ENCODE measurements at regions not wholly inside any gene's neighbourhood (a gene's known extent, or its start where the extent isn't known, plus 50 kb on each side); places are given as distances from the start of the nearest gene placed in this dataset.
"Not testable (repeated sequence)": the region's sequence is repeated elsewhere in the genome, so short reads cannot be mapped to it uniquely, and the experiment has no call there.

GRCh38 chr2:111250448-111251030 lies 129.8 kb downstream of the BCL2L11 start:
- DNase-seq (ENCODE audit: low spot score): no peak

- DNase-seq (ENCODE audit: low spot score): no peak
Measured at GRCh38 chr2:111251711-111252110, 131.0 kb downstream of the BCL2L11 start.

GRCh38 chr2:111252436-111252835 lies 131.7 kb downstream of the BCL2L11 start:
- no peak for DNase-seq (ENCODE audit: low spot score)

DNA sequence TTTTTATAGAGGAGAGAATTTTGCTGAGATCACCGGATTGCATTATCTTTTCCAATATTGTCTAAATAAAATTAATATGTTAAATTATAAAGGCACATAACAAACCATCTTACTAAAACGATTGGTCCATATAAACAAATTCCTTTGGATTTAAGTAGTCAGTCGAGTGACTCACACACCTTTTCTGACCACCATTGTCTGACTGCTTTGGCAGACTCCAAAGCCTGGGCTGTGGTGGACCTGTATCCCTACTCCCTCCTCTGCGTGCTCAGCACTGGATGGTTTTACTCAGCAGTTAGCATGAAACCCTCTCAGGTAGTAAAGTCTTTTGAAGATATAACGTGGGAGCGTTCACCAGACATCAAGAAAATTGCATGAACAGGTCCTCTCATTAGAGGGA lies 134.2 kb downstream of the BCL2L11 start:
- DNase-seq (ENCODE audit: low spot score): not testable (repeated sequence)

GRCh38 chr2:111256628-111257027 lies 135.9 kb downstream of the BCL2L11 start:
- DNase-seq (ENCODE audit: low spot score): not testable (repeated sequence)

DNA sequence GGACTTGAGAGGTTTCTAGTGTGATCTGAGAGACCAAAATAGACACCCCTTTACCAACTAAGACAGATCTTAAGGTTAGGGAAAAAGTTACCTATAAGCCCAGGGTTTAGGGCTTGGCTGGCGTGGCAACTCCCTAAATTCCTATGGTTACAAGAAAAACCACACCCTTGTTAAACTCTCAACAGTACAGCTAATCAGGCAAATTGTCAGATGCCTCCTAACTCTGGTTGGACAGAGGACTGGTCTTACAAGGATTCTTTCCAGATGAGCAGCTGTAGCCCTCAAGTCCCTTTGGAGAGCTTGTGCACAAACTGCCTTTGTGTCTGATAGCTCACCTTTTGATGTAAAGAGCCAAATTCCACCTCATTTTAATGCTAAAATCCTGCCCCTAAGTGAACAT lies 136.9 kb downstream of the BCL2L11 start:
- DNase-seq (ENCODE audit: low spot score): not testable (repeated sequence)

DNA sequence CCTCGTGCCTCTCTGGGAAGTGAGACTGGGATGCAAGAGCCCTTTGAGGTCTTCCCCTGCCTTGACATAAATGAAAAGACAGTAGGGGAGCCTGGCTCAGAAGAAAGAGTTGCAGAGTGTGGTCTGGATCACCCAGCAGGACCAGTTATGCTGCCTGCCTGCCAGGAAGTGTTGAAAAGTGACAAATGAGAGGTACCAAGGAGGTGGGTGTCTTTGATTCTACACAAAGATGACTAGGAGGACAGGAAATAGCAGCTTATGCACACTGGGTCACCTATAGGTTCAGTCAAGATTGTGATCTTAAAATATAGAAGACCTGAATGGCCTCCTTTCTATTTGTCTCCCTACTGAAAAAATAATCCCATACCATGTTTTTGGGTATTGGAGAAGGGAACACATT lies 137.6 kb downstream of the BCL2L11 start:
- not testable (repeated sequence) for DNase-seq (ENCODE audit: low spot score)

DNA sequence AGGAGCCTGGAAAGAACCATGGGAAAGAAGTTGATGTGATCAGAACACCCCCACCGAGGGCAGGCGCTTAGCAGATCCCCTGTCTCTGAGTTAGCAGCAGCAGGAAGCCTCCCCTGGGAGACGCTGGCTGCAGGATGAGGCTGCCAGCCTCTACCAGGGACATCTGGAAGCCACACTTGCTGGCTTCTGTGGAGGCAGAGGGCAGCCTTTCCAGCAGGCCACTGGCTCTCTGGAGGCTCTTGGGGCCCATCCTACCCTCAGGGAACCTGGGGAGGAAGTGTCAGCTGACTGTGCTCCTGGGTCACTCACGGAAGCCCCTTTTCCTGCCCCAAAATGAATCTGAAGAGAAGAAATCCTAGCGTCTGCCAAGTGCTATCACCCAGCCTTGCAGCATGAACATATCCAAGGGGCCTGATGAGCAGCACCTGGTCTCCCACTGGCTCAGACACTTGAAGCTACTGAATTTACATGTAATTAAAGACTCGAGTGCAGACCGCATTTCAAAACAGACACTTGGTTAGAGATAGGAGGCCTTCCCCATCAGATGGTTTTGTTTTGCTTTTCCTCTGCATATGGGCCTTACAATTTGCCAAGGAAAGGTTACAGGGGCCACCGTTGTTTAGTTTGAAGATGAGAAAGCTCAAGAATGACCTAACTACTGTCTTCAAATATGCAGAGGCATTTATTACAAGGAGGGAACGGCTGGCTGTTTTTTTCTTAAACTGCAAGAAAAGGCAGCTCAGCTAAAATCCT lies 142.1 kb downstream of the BCL2L11 start:
- DNase-seq (ENCODE audit: low spot score): not testable (repeated sequence)

DNA sequence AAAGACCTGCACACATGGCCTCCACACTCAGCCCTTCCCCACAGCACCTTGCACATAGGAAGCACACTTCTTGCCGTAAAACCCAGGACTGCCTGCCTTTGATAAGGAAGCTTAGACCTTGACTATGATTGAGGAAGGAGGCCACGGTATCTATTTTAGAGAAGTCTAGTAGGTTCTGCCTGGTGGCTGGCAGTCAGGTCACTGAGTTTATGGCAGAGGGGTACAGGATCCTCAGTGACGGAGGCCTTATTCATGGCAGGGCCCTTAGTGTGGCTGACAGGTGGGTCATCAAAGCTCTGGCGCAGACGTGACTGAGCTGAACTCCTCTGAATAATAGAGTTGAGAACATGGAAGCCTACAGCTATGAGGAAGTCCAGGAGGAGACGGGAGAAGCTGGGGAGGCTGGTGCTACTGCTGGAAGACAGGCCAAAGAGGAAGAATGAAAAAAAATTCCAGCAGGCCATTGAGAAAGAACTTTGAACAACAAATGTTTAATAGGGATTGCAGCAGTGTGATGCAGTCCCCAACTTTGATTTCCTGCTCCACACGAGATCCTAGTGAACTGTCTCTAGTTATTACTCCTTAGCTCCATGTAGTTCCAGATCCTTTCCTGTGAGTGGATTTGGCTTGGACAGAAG lies 142.8 kb downstream of the BCL2L11 start:
- DNase-seq (ENCODE audit: low spot score): not testable (repeated sequence)

GRCh38 chr2:111264956-111265355 lies 144.2 kb downstream of the BCL2L11 start:
- not testable (repeated sequence) for DNase-seq (ENCODE audit: low spot score)

- not testable (repeated sequence) for DNase-seq (ENCODE audit: low spot score)
Measured at GRCh38 chr2:111266556-111266955, 145.8 kb downstream of the BCL2L11 start.

- DNase-seq (ENCODE audit: low spot score): not testable (repeated sequence)
Measured at GRCh38 chr2:111267038-111267437, 146.3 kb downstream of the BCL2L11 start.

DNA sequence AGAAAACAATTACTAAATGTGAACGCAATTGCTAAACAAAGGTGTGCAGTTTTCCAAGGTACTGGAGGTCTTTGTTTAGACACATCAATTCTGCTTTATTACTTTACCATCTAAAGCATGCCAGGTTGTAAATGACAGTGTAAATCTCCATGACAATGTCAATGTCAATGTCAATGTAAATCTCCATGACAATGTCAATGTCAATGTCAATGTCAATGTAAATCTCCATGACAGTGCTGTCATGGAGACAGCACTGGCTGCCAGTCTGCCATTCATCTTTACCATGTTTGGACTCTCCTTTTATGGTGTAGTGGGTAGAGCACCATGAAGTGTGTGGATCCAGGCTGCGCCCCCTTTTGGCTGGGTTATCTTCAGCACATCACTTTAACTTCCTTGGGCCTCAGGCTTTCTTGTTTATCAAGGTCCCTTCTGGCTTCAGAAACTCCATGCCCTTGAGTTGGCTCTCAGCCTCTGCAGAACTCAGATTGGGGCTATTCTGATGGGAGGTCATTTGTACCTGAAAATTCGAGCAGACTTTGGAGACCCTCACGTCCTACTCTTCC lies 149.1 kb downstream of the BCL2L11 start:
- DNase-seq (ENCODE audit: low spot score): not testable (repeated sequence)

DNA sequence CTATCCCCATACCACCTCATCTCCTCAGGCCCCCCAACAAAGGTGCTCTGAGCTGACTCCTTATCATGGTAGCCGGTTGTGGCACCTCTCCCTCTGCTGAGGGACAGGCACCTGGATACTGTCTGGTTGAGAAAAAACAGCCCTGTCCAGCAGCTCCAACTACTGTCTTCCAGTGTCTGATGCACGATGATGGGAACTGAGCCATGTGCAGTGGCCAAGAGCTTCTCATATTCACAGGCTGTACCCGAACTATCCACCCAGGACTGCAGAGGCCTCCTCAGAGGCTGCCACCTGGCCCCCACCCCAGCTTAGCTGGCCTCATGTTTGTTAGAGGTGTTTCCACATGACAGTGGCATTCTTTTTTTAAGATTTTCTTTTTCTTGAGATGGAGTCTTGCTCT lies 149.9 kb downstream of the BCL2L11 start:
- not testable (repeated sequence) for DNase-seq (ENCODE audit: low spot score)

DNA sequence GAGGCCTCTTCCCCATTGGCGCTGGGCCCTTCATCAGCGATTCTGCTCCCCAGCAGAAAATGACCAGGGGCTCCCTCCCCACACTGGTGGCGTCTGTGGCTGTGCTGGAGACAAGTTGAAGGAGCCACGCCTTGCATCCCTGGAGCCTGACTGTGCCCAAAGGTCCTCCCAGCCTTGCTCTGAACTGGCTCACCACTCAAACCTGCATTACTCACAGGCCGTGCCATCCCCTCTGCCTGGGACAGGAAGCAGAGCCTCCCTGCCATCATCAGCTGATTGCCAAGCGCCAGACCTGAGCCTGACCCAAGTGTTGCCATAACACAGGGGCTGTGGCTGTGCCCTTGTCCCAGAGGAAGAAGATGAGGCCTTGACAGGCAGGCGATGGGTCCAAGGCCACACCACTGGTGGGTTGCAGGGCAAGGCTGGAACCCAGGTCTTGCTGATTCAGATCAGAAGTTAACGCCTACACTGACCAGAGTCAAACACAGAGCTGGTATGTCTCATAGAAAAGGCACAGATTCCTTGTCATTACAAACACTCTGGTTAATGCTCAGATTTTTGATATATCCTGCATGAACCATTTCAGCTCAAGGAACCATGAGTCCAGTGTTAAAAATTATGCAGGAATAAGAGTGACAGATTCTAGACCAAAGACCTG lies 151.1 kb downstream of the BCL2L11 start:
- not testable (repeated sequence) for DNase-seq (ENCODE audit: low spot score)

DNA sequence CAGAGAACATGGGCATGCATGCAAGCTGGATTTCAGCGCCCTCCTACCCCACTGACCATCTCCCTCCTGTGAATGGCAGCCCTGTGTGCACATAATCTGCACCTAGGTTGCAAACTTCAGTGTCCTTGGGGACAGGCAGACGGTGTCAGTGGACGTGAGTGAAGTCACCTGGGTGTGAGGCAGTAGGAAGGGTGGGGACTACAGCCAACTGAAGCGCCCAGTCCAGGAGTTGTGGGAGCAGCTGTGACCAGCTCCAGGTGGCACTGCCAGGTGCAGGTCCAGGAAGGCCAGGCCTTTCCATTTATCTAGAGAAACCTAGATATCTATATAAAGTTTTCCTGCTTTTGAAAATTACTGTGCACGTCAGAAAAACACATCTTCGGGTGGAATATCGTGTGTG lies 152.3 kb downstream of the BCL2L11 start:
- not testable (repeated sequence) for DNase-seq (ENCODE audit: low spot score)

GRCh38 chr2:111275047-111275853 lies 154.5 kb downstream of the BCL2L11 start:
- DNase-seq (ENCODE audit: low spot score): not testable (repeated sequence)

DNA sequence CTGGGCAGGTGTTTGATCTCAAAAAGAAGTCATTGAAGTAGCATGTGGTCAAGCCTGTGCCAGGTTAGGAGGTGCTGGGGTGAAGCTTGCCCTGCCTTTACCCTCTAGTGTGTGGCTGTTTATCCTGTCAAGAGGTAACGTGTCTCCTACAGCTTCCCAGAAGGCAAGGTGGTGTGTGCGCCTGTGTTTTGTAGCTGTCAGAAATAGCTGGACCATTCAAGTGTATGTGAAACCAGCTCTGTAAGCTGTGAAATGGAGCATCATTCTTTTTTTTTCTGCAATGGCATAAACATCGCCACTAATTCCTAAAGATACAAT lies 155.1 kb downstream of the BCL2L11 start:
- DNase-seq (ENCODE audit: low spot score): not testable (repeated sequence)

DNA sequence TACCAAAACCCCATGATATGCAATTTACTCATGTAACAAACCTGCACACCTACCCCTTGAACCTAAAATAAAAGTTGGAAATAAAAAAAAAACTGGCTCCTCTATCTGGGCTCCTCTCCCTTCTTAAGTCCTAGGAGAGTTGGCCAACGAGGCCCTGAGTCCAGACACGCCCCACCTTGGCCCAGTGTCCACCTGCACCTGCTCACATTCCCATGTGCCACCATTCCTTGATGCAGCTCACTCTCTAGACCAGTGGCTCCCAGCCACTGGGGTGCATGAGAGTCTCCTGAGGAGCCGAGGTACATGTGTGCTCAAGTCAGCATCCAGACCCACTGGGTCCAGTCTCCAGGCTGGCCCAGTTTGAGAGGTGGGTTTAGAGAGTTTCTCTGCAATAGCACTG lies 157.4 kb downstream of the BCL2L11 start:
- not testable (repeated sequence) for DNase-seq (ENCODE audit: low spot score)

GRCh38 chr2:111280709-111281286 lies 160.1 kb downstream of the BCL2L11 start:
- DNase-seq (ENCODE audit: low spot score): not testable (repeated sequence)
